ENCODE measurements at regions not wholly inside any gene's neighbourhood (a gene's known extent, or its start where the extent isn't known, plus 50 kb on each side); places are given as distances from the start of the nearest gene placed in this dataset.

DNA sequence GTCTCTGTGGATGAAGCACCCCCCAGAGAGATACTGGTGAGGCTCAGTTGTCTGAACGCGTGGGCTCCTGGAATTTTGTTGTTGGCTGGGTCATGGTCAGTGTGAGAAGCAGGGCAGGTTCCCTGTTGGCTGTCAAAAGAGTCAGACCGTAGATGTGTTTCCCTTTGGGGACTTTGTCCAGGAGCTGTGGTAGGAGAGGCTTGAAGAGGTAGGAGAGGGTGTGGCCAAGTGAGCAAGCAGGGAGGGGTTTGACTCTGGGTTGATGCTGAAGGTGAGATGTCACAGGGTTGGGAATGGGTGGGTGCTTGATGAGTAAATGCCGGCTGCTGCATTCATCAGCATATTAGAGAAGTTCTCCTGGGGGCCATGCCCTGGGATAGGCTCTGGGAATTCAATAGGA is 803.2 kb downstream of the TBC1D22A start:
- H3K23ac ChIP-seq (ENCODE audit: low read depth, low read length) = no peak overlapping the region
- H3K79me1 ChIP-seq (ENCODE audit: low read depth in 1 of 2, low read length in 2 of 2) = no peaks in the 10 kb centered on the region
- H4K8ac ChIP-seq (ENCODE audit: low read depth in 2 of 2, low read length in 2 of 2) = no peak overlapping the region
- H4K5ac ChIP-seq (ENCODE audit: low read depth, low read length) = no peak overlapping the region
- WGBS, 2 experiments (ENCODE audit: extremely low coverage in 2 of 2, insufficient read length in 1 of 2) = 40% methylated on average over 1 of the region's 4 CpGs; no CpG with 5 or more reads in 1 of the 2 experiments
- no peak overlapping the region for H3K27ac ChIP-seq (ENCODE audit: insufficient read depth, low read length)
- H3K14ac ChIP-seq (replicated peaks; ENCODE audit: low read depth, low read length) = no peak overlapping the region
- intact Hi-C loops (cut with micrococcal nuclease) = no loop called here
- no peak overlapping the region for H3K4me3 ChIP-seq (ENCODE audit: insufficient read depth, low read depth, low read length)
- no peaks in the 10 kb centered on the region for H4K20me1 ChIP-seq (ENCODE audit: insufficient read depth, low read length)
- H3K9me3 ChIP-seq (ENCODE audit: control insufficient read depth, insufficient read depth, low read length) = peaks cover 48% of the 10 kb centered on the region
- DNase-seq (no peak), ATAC-seq (ENCODE audit: low read depth) (no peak)
- no peaks in the 10 kb centered on the region for H3K27me3 ChIP-seq (ENCODE audit: control insufficient read depth, insufficient read depth, low read length)
- no peak overlapping the region for H3K4ac ChIP-seq (ENCODE audit: low read depth, low read length)
- H2BK5ac ChIP-seq (ENCODE audit: low read depth, low read length, poor library complexity, severe bottlenecking) = no peak overlapping the region
- H2AK5ac ChIP-seq (ENCODE audit: low read depth, low read length) = no peak overlapping the region
- no peak overlapping the region for H2BK20ac ChIP-seq (ENCODE audit: low read depth, low read length)
- H3K9me1 ChIP-seq (ENCODE audit: insufficient read depth, low read length) = no peaks in the 10 kb centered on the region
- TF ChIP-seq, protein P1, sequence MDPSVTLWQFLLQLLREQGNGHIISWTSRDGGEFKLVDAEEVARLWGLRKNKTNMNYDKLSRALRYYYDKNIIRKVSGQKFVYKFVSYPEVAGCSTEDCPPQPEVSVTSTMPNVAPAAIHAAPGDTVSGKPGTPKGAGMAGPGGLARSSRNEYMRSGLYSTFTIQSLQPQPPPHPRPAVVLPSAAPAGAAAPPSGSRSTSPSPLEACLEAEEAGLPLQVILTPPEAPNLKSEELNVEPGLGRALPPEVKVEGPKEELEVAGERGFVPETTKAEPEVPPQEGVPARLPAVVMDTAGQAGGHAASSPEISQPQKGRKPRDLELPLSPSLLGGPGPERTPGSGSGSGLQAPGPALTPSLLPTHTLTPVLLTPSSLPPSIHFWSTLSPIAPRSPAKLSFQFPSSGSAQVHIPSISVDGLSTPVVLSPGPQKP (IDR thresholded peaks at IDR 0.05; ENCODE audit: borderline replicate concordance, low read depth, low read length) = no peak
- no peak for TF ChIP-seq CEBPB (IDR thresholded peaks at IDR 0.05; ENCODE audit: low read depth, low read length)
- TF ChIP-seq MXI1 (IDR thresholded peaks at IDR 0.05; ENCODE audit: borderline replicate concordance, low read depth, low read length) = no peak
- TF ChIP-seq RCOR1 (IDR thresholded peaks at IDR 0.05; ENCODE audit: insufficient replicate concordance, low read length) = no peak
- TF ChIP-seq FOS (IDR thresholded peaks at IDR 0.05; ENCODE audit: low read depth, low read length) = no peak
- no peak for TF ChIP-seq NFE2L2 (IDR thresholded peaks at IDR 0.05; ENCODE audit: low read depth, low read length)
- TF ChIP-seq USF2 (IDR thresholded peaks at IDR 0.05; ENCODE audit: low read depth, low read length) = no peak
- no peak for TF ChIP-seq MAFK (IDR thresholded peaks at IDR 0.05; ENCODE audit: low read depth, low read length)
- no peak for TF ChIP-seq BHLHE40 (IDR thresholded peaks at IDR 0.05; ENCODE audit: low read depth, low read length)
- TF ChIP-seq RFX5 (IDR thresholded peaks at IDR 0.05; ENCODE audit: low read depth, low read length) = no peak
- TF ChIP-seq RAD21 (IDR thresholded peaks at IDR 0.05; ENCODE audit: low read length) = no peak
- TF ChIP-seq CHD1 (IDR thresholded peaks at IDR 0.05; ENCODE audit: low read depth, low read length) = no peak
- TF ChIP-seq, protein P2, sequence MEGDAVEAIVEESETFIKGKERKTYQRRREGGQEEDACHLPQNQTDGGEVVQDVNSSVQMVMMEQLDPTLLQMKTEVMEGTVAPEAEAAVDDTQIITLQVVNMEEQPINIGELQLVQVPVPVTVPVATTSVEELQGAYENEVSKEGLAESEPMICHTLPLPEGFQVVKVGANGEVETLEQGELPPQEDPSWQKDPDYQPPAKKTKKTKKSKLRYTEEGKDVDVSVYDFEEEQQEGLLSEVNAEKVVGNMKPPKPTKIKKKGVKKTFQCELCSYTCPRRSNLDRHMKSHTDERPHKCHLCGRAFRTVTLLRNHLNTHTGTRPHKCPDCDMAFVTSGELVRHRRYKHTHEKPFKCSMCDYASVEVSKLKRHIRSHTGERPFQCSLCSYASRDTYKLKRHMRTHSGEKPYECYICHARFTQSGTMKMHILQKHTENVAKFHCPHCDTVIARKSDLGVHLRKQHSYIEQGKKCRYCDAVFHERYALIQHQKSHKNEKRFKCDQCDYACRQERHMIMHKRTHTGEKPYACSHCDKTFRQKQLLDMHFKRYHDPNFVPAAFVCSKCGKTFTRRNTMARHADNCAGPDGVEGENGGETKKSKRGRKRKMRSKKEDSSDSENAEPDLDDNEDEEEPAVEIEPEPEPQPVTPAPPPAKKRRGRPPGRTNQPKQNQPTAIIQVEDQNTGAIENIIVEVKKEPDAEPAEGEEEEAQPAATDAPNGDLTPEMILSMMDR (conservative IDR thresholded peaks at IDR 0.05; ENCODE audit: low read depth, low read length) = no peak
- no peak for TF ChIP-seq POLR2A (IDR thresholded peaks at IDR 0.05; ENCODE audit: low read depth, low read length)
- no peak for TF ChIP-seq SMC3 (IDR thresholded peaks at IDR 0.05; ENCODE audit: low read depth, low read length)
- no peak for TF ChIP-seq MAZ (IDR thresholded peaks at IDR 0.05; ENCODE audit: borderline replicate concordance, low read depth, low read length)
- H2BK120ac ChIP-seq (ENCODE audit: low read depth, low read length) = no peak overlapping the region
- CTCF ChIA-PET = no interaction called here
- H2AK9ac ChIP-seq (replicated peaks; ENCODE audit: low read depth, low read length, poor library complexity) = no peak overlapping the region
- no peak overlapping the region for H3K4me2 ChIP-seq (ENCODE audit: low read depth, low read length)
- H3K4me1 ChIP-seq (ENCODE audit: control insufficient read depth, insufficient read depth, low read length) = no peaks in the 10 kb centered on the region
- no peak overlapping the region for H2BK15ac ChIP-seq (ENCODE audit: low read depth, low read length)
- H2AFZ ChIP-seq (replicated peaks; ENCODE audit: low read length, poor library complexity) = no peak overlapping the region
- POLR2A ChIA-PET (ENCODE audit: unreplicated experiment) = no interaction called here
- in situ Hi-C loops (cut with MboI; ENCODE audit: low sequenced_read_pairs) = no loop called here
- H3K36me3 ChIP-seq (ENCODE audit: control insufficient read depth, insufficient read depth, low read length) = no peaks in the 10 kb centered on the region
- no TSS peak for BruUV-seq (replicated peaks)
- H3K56ac ChIP-seq (ENCODE audit: extremely low read depth, insufficient read depth, low read length) = no peak overlapping the region
- H4K91ac ChIP-seq (ENCODE audit: insufficient read depth, low read depth, low read length) = no peak overlapping the region
- H3K18ac ChIP-seq (ENCODE audit: low read depth, low read length) = no peak overlapping the region
- no peak overlapping the region for H3K9ac ChIP-seq (ENCODE audit: low read depth, low read length)
- dilution Hi-C loops (cut with HindIII; ENCODE audit: low sequenced_read_pairs, unreplicated experiment) = no loop called here

Measured in IMR-90 (cell line).